Fibroblast of skin of right quadriceps (primary cell): ENCODE measurements at regions not wholly inside any gene's neighbourhood (a gene's known extent, or its start where the extent isn't known, plus 50 kb on each side); places are given as distances from the start of the nearest gene placed in this dataset.

Experiments used
- DNase-seq: peaks from one replicate; pipeline ENCODE4 v3.0.0-alpha.2; 2013

GRCh38 chr17:31702041-31702440 is 157.0 kb downstream of the COPRS start:
- no peak for DNase-seq

DNA sequence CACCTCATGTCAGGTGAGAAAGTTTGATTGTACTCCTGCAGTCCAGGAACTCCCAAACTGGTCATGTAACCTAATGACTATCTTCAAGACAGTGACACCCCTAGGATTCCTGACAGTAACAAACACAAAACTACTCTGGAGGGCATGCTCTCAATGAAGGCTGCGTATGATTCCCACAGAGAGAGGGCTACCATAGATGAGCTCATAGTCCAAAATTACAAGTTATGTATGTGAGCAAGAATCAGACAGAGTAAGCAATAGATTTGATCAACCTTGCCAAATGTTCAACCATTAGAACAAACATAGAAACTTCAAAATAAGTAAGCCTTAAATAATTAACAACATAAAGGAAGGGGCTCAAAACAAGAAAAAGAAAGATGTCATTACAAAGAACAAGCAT is 158.1 kb downstream of the COPRS start:
- DNase-seq = no peak

DNA sequence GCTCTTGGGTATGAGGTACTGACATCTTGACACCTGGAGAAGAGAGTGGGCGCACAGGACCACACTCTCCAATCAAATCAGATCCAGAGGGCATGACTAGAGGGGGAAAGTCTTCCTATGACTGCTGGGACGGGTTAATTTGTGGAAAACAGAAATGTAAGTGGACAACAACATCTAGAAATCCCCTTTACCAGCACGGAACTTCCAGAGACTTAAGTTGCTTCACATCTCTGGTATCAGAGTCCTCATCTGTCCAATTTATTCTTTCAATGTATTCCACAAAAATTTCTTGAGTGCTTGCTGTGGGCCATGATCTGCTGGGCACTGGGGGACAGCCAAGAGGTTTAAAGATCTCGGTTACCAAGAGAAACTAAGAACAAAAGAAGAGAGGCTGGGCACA is 159.2 kb downstream of the COPRS start:
- DNase-seq = no peak

- DNase-seq = no peak
Observed at GRCh38 chr17:31699281-31699680, 159.8 kb downstream of the COPRS start.

DNA sequence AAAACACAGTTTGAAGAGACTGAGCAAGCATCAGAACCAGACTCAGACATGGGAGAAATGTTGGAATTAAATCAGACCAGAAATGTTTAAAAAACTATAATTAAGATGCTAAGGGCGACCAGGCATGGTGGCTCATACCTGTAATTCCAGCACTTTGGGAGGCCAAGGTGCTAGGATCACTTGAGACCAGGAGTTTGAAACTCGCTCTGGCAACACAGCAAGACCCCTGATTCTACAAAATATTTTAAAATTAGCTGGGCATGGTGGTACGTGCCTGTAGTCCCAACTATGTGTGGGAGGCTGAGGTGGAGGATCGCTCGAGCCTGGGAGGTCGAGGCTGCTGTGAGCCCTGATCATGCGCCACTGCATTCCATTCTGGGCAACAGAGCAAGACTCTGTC is 160.3 kb downstream of the COPRS start:
- DNase-seq = no peak

- no peak for DNase-seq
Observed at GRCh38 chr17:31697838-31698237, 161.2 kb downstream of the COPRS start.

DNA sequence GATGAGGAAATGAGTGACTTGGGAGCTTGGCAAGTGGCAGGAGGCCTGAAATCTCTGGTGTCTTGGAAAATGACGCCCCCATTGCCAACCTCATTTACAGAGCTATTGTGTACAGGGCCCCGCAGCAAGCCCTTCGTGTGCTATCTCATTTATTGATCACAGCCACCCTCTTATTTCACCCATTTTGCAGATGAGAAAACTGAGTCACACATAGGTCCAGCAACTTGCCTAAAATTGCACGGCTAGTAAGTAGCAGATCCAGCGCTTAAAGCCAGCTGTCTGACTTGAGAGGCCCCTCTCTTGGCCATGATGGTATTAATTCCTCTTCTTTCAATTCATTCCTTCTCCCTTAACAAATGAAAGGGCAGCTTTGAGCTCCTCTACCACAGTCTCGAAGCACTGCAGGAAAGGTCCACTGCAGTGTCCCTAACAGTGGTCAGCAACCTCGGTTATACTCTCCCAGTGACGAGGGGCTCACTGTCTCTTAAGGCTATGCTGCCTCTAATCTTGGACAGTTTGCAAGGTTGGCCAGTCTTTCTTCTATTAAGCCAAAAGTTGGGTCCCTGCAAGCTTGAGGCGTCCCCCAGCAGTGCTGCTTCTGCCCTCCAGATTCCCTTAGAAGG is 162.2 kb downstream of the COPRS start:
- no peak for DNase-seq

DNA sequence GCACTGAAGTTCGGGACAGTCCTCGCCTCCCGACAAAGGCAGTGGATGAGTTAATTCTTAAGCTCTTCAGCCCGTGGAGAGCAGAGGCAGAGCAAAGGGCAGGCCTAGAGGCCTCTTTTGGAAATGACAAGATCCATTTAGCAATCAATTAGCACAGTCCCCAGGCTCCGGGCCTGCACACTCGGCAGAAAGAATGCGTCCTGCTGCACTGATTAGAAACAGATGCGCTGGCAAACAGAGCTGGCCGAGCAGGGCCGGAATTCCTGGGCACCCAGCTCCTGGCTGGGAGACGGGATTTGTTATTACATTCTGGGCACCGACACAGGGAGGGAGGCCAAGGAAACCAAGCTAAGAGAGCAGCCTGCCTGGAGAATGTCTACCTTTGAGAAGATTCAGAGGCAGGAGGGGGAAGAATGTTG is 162.9 kb downstream of the COPRS start:
- peak; percentile 97 for DNase-seq

DNA sequence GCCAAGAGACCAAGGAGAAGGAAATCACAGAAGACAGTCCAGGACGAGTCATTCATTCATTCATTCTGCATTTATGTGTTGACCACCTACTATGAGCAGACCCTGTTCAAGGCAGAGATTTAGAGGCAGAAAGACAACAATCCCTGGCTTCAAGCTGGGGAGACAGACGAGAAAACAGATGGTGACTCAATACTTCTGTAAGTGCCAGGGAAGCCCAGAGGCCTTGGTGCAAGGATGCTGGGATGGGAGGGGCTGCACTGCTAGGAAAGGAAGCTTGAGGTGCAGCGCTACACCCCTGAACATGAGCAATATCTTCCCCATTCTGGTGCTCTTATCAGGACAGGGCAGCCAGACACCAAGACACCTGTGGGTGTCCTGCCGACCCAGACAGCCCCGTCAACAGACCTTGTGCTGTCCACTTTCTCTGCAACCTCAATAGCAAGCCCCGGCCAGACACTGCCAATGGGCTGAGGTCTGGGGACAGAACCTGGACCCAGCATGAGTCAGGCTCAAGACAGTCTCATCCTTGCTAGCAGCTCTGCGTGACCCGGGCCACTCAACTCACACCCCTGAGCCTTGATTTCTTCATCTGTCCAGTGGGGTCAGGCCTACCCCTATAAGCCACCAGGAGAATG is 163.5 kb downstream of the COPRS start:
- DNase-seq = peak; percentile 51

GRCh38 chr17:31693433-31694220 is 165.4 kb downstream of the COPRS start:
- DNase-seq = no peak

DNA sequence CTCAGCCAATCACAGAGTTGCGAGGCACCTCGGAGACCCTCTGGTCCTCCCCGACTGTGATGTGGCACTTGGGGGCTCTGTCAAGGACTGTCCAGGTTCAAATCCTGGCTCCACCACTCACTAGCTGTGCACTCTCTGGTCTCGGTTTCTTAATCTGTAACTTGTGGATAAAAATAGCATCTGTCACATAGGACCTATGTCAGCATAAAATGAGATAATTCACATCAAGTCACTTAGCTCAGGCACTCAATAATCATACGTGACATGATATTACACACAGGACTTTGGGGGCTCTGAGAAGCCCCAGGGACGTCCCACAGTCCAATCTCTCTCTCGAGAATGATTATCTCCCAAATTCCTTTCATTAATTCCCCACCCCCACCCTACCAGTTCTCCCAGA is 166.4 kb downstream of the COPRS start:
- no peak for DNase-seq

GRCh38 chr17:31692027-31692426 is 167.0 kb downstream of the COPRS start:
- no peak for DNase-seq

DNA sequence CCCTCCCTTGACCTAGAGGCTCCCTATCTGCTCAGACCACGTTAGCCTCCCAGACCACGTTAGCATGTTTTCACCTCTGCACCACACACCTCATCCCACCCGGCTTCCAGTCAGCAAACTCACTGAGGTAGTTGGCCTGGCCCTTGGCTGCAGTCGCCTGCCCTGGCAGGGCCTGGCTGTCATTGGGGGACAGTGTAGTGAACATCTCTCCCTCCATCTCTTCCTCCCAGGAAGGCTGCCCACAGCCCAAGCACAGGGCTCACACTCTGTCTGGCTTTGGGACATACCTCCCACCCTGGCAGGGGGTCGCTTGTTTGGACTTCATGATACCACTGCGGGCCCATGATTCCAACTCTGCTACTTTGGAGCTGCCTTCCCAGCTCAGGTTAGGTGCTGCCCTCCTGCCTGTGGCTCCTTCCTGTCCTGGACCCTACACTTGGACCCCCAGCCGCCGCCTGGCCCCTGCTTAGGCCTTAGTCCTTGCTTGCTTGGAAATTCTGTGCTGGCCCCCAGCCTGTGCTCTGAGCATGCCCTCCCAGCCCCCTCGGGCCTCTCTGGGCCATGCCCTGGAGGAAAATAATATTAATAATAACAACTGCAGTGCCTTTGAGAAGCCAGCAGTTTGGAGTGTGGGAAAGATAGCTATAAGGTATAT is 167.7 kb downstream of the COPRS start:
- no peak for DNase-seq

- peak; percentile 68 for DNase-seq
Observed at GRCh38 chr17:31690151-31690551, 168.9 kb downstream of the COPRS start.

DNA sequence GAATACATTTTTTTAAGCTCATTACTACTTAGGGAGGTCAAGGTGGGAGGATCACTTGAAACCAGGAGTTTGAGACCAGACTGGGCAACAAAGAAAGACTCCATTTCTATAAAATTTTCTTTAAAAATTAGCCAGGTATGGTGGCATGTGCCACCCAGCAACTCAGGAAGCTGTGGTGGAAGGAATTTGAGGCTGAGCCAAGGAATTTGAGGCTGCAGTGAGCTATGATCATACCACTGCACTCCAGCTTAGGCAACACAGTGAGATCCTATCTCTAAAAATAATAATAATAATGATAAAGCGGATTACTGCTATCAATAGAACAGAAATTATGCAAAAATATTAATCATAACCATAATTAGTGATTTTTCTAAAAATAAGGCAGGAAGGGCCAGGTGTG is 170.3 kb downstream of the COPRS start:
- DNase-seq = peak; percentile 24

GRCh38 chr17:31687505-31688126 is 171.4 kb downstream of the COPRS start:
- DNase-seq = no peak

GRCh38 chr17:31686495-31686894 is 172.5 kb downstream of the COPRS start:
- no peak for DNase-seq

GRCh38 chr17:31684901-31685300 is 174.1 kb downstream of the COPRS start:
- DNase-seq = no peak

GRCh38 chr17:31680126-31680525 is 178.9 kb downstream of the COPRS start:
- no peak for DNase-seq

GRCh38 chr17:31679667-31680066 is 179.4 kb downstream of the COPRS start:
- DNase-seq = no peak

GRCh38 chr17:31678431-31678830 is 180.6 kb downstream of the COPRS start:
- DNase-seq = peak; percentile 57

- DNase-seq = no peak
Observed at GRCh38 chr17:31677681-31678080, 181.4 kb downstream of the COPRS start.

DNA sequence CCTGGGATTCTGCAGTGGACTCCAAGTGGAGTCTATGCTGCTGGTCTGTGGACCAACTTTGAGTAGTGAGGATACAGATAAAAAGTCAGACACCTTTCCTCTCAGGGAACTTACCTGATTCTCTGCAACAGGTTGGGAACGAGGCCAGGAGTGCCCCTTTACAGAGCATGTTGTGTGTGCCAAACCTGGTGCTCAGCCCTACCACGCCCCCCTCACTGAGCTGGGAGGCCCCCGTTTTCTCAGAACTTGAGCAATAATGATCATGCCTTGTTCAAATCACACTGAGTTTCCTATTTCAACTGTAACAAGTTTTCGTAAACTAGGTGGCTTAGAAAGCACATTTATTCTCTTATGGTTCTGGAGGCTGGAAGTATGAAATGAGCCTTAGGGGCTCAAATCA is 182.0 kb downstream of the COPRS start:
- DNase-seq = no peak
